D721Med (cell line): ENCODE measurements at regions not wholly inside any gene's neighbourhood (a gene's known extent, or its start where the extent isn't known, plus 50 kb on each side); places are given as distances from the start of the nearest gene placed in this dataset.
"Not testable (repeated sequence)": the region's sequence is repeated elsewhere in the genome, so short reads cannot be mapped to it uniquely, and the experiment has no call there.

Experiments
- DNase-seq: peaks from one replicate; pipeline ENCODE4 v3.0.0; 2011; ENCODE audit warnings: low spot score; ENCODE audit not compliant: insufficient read length
- FAIRE-seq: peaks from 2 replicates; lab custom pipeline; 2011; peaks lifted over from hg19 to GRCh38; lab: Jason Lieb, UNC
- CTCF ChIP-seq: IDR thresholded peaks from 2 replicates; pipeline ENCODE4 v1.5.1; 2012; ENCODE audit warnings: mild to moderate bottlenecking, control low read depth; ENCODE audit not compliant: insufficient read depth; ENCODE audit errors: missing control alignments

- TF ChIP-seq CTCF, result no peak
- no peak for FAIRE-seq
- no peak for DNase-seq
These were observed 113.7 kb upstream of the KITLG start for GRCh38 chr12:88693837-88694445.

- no peak for DNase-seq
- FAIRE-seq, result no peak
- no peak for TF ChIP-seq CTCF
These were observed 111.5 kb upstream of the KITLG start for GRCh38 chr12:88691811-88692210.

GRCh38 chr12:88684610-88685009 is 104.3 kb upstream of the KITLG start:
- FAIRE-seq (no peak), DNase-seq (no peak)
- no peak for TF ChIP-seq CTCF

- no peak for FAIRE-seq
- DNase-seq, result no peak
- TF ChIP-seq CTCF, result no peak
These were observed 103.9 kb upstream of the KITLG start for GRCh38 chr12:88684170-88684569.

- no peak for DNase-seq
- no peak for TF ChIP-seq CTCF
- no peak for FAIRE-seq
These were observed 103.4 kb upstream of the KITLG start for GRCh38 chr12:88683628-88684027.

- no peak for TF ChIP-seq CTCF
- FAIRE-seq, result no peak
- no peak for DNase-seq
These were observed 101.0 kb upstream of the KITLG start for GRCh38 chr12:88681271-88681670.

GRCh38 chr12:88677464-88677863 is 97.2 kb upstream of the KITLG start:
- no peak for DNase-seq
- no peak for FAIRE-seq
- TF ChIP-seq CTCF, result no peak

GRCh38 chr12:88667615-88668014 is 87.3 kb upstream of the KITLG start:
- DNase-seq, FAIRE-seq: not testable (repeated sequence)
